Tibial artery (tissue), 4 donors: ENCODE measurements at regions not wholly inside any gene's neighbourhood (a gene's known extent, or its start where the extent isn't known, plus 50 kb on each side); places are given as distances from the start of the nearest gene placed in this dataset.

Experiments used
- DNase-seq, 2 donors: peaks; one replicate each; pipeline ENCODE4 v3.0.0-alpha.2; 2019
- H3K27ac ChIP-seq, 2 donors: fragments of 200-600 bp; sonication (generic) in 1 of 2; 1 replicate in 1 of 2; 2 replicates in 1 of 2; pipeline ENCODE4 v1.5.1; 2018 to 2019; ENCODE audit warnings: mild to moderate bottlenecking in 1 of 2
- H3K27me3 ChIP-seq, 2 donors: fragments of 200-600 bp; sonication (generic) in 1 of 2; one replicate each; pipeline versions ENCODE4 v1.5.1 to v1.6.0; 2016 to 2019
- H3K36me3 ChIP-seq, 3 donors: fragments of 200-600 bp; sonication (generic) in 2 of 3; one replicate each; pipeline ENCODE4 v1.5.1; 2016 to 2019; ENCODE audit warnings: mild to moderate bottlenecking in 2 of 3
- H3K4me1 ChIP-seq, 4 donors: fragments of 200-600 bp; sonication (generic) in 2 of 4; 1 replicate in 3 of 4; 2 replicates in 1 of 4; pipeline ENCODE4 v1.5.1; 2016 to 2019
- H3K4me3 ChIP-seq, 2 donors: fragments of 200-600 bp; sonication (generic) in 1 of 2; 1 replicate in 1 of 2; 2 replicates in 1 of 2; pipeline ENCODE4 v1.5.1; 2018 to 2019; ENCODE audit warnings: mild to moderate bottlenecking in 2 of 2
- H3K9me3 ChIP-seq, 3 donors: fragments of 200-600 bp; sonication (generic) in 1 of 3; one replicate each; pipeline ENCODE4 v1.5.1; 2016 to 2019
- CTCF ChIP-seq, 2 experiments: fragments of 200-600 bp in 1 of 2; fragments of 450-650 bp in 1 of 2; IDR thresholded peaks; one replicate each; pipeline ENCODE4 v1.5.1; 2017 to 2019; ENCODE audit warnings: antibody characterized with exemption in 2 of 2, mild to moderate bottlenecking in 1 of 2, moderate library complexity in 1 of 2
- intact Hi-C: fragments of 100-400 bp; cut with DNase I; formaldehyde crosslinking; loops from one replicate; pipeline ENCODE4 v1.15.0; 2023; ENCODE audit warnings: low total_unique reads

- intact Hi-C loops: no loop called here
Measured at GRCh38 chr1:234861761-234862160, 251.8 kb upstream of the IRF2BP2 start.

GRCh38 chr1:234861024-234861620, 251.1 kb upstream of the IRF2BP2 start:
- no peak overlapping the region for H3K27ac ChIP-seq
- no peak for TF ChIP-seq CTCF (IDR thresholded peaks at IDR 0.05)
- H3K9me3 ChIP-seq: no peaks in the 10 kb centered on the region
- no peak for DNase-seq
- no peak overlapping the region for H3K4me3 ChIP-seq
- H3K27me3 ChIP-seq: no peaks in the 10 kb centered on the region
- H3K36me3 ChIP-seq: no peaks in the 10 kb centered on the region
- intact Hi-C loops: no loop called here
- peaks cover 0 to 21% (median 16%) of the 10 kb centered on the region in 4 donors for H3K4me1 ChIP-seq

More at GRCh38 chr1:234861761-234862160, 251.8 kb upstream of the IRF2BP2 start:
- Histone ChIP-seq H3K9me3 (no peaks in the 10 kb centered on the region), H3K27ac (no peak overlapping the region), H3K4me1 (peaks cover 0 to 27% (median 19%) of the 10 kb centered on the region in 4 donors), H3K36me3 (no peaks in the 10 kb centered on the region), H3K27me3 (no peaks in the 10 kb centered on the region), H3K4me3 (no peak overlapping the region)
- TF ChIP-seq CTCF (IDR thresholded peaks at IDR 0.05): no peak
- no peak for DNase-seq

- Histone ChIP-seq H3K27me3 (no peaks in the 10 kb centered on the region), H3K27ac (no peak overlapping the region), H3K4me3 (no peak overlapping the region), H3K4me1 (peaks cover 0 to 15% (median 14%) of the 10 kb centered on the region in 4 donors), H3K36me3 (no peaks in the 10 kb centered on the region), H3K9me3 (no peaks in the 10 kb centered on the region)
- DNase-seq: no peak
- TF ChIP-seq CTCF (IDR thresholded peaks at IDR 0.05): no peak
- intact Hi-C loops: no loop called here
Measured at GRCh38 chr1:234858722-234859121, 248.7 kb upstream of the IRF2BP2 start.

GRCh38 chr1:234856845-234857245, 246.9 kb upstream of the IRF2BP2 start:
- Histone ChIP-seq H3K9me3 (no peaks in the 10 kb centered on the region), H3K36me3 (no peaks in the 10 kb centered on the region), H3K4me1 (no peaks in the 10 kb centered on the region), H3K4me3 (no peak overlapping the region), H3K27me3 (no peaks in the 10 kb centered on the region), H3K27ac (no peak overlapping the region)
- intact Hi-C loops: no loop called here
- TF ChIP-seq CTCF (IDR thresholded peaks at IDR 0.05): no peak
- no peak for DNase-seq

- no peak for TF ChIP-seq CTCF (IDR thresholded peaks at IDR 0.05)
- no peaks in the 10 kb centered on the region for H3K9me3 ChIP-seq
- no peaks in the 10 kb centered on the region for H3K27me3 ChIP-seq
- intact Hi-C loops: no loop called here
- H3K4me1 ChIP-seq: no peaks in the 10 kb centered on the region
- H3K27ac ChIP-seq: no peak overlapping the region
- no peak for DNase-seq
- no peaks in the 10 kb centered on the region for H3K36me3 ChIP-seq
- no peak overlapping the region for H3K4me3 ChIP-seq
Measured at GRCh38 chr1:234855851-234856250, 245.9 kb upstream of the IRF2BP2 start.

GRCh38 chr1:234854645-234855039, 244.7 kb upstream of the IRF2BP2 start:
- TF ChIP-seq CTCF (IDR thresholded peaks at IDR 0.05): no peak
- intact Hi-C loops: no loop called here
- H3K36me3 ChIP-seq: no peaks in the 10 kb centered on the region
- no peaks in the 10 kb centered on the region for H3K9me3 ChIP-seq
- H3K4me3 ChIP-seq: no peak overlapping the region
- H3K27ac ChIP-seq: no peak overlapping the region
- no peaks in the 10 kb centered on the region for H3K4me1 ChIP-seq
- no peaks in the 10 kb centered on the region for H3K27me3 ChIP-seq
- DNase-seq: no peak
